Right ventricle myocardium superior (tissue), 1 donor: ENCODE measurements at regions not wholly inside any gene's neighbourhood (a gene's known extent, or its start where the extent isn't known, plus 50 kb on each side); places are given as distances from the start of the nearest gene placed in this dataset.
"Not testable (repeated sequence)": the region's sequence is repeated elsewhere in the genome, so short reads cannot be mapped to it uniquely, and the experiment has no call there.

ENCODE experiments used
- ATAC-seq: fragments of 200-7000 bp; cut with Tn5 transposase; one replicate; pipeline ENCODE4 v1.9.1; 2020; ENCODE audit warnings: mild to moderate bottlenecking; ENCODE audit not compliant: poor library complexity
- DNase-seq: peaks from one replicate; pipeline ENCODE4 v3.0.0-alpha.2; 2020
- intact Hi-C: fragments of 100-400 bp; cut with DNase I; formaldehyde crosslinking; loops from one replicate; pipeline ENCODE4 v1.11.2; 2022
- donor health status: DM: no; HTN: yes; CAD: no; lungs with severe emphysema.

DNA sequence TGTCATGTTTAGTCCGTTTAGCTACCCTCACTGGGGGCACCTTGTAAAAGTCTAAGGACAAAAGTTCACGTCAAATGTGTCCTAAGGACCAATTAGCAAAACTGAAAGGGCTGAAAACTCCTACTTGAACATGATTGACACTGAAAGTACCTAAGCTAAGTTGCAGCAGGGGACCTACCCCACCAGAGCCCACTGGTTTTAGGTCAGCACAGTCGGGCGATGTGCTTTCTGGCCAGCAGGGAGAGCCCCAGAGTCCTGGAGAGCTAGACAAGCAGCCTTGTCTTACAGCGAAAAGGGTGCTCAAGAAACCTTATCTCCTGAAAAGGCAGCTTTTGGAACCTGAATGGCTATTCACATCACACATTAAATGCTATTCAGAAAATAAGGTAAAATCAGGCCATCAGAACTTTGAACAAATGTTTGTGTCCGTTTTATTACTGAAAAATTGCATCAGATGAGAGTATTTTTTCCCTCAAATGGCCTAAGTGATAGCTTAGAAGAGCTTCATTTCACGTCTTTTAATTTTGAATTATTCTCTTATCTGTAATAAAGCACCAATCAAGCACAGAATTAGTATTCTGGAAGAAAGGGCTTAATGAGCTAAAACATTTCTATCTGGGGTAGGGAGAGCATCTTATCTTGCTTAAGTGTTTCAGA is 52.2 kb upstream of the MKI67 start:
- no peak for DNase-seq
- no peak for ATAC-seq
- intact Hi-C loops: no loop called here

- ATAC-seq (no peak), DNase-seq (no peak)
- intact Hi-C loops: no loop called here
Measured at GRCh38 chr10:128180843-128181242, 54.6 kb upstream of the MKI67 start.

- intact Hi-C loops: no loop called here
- ATAC-seq (no peak), DNase-seq (no peak)
Measured at GRCh38 chr10:128185627-128186026, 59.4 kb upstream of the MKI67 start.

DNA sequence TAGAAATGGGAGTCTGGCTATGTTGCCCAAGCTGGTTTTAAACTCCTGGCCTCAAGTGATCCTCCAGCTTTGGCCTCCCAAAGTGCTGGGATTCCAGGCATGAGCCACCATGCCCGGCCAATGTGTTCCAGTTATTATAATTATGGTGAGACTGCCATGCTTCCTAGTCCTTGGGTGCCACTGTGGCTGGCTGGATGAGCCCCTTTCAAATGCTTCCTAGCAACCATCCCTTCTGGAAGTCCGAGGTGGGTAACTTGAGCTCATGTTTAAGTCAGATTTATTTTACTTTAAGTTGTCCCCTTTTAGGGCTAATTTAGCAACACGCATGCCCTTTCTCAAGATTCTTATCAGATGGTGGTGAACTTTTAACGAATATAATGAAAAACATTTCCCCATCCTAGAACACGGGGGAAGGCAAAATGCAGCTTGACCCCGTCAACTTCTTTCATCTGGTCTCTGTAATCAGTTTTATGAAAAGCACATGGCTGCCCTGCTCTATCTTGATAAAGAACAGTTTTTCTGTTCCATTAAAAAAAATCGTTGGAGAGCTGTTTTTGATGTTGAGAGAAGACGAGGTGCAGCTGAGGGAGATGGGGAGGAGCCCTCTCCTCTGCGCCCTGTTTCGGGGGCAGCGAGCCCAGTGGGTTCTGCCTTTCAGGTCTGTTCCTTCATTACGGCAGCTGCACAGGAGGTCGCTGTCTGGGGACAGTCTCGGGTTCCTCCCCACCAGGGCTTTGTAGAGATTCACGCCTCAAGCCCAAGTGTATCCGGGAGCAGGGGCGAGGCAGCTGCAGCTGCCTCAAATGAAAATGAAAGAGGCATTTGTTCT is 61.0 kb upstream of the MKI67 start:
- DNase-seq (no peak), ATAC-seq (no peak)
- intact Hi-C loops: no loop called here

- no peak for DNase-seq
- intact Hi-C loops: no loop called here
- ATAC-seq: no peak
Measured at GRCh38 chr10:128187788-128188185, 61.6 kb upstream of the MKI67 start.

DNA sequence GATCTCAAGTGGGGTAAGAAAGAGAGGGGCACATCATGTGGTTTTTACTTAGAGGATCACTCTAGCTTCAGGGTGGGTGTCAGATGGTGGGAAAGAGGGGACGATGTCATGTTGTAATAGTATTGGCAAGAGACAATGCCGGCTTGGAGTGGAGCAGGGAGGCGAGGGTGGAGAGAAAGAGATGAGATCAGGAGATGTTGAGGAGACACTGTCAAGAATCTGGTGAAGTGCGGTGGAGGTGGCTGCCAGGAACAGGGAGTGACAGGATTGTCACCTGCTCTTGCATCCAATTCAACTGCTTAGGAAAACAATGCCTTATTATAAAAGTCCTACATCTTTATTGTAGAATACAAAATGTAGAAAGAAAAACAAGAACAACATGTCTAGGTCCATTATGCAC is 63.0 kb upstream of the MKI67 start:
- intact Hi-C loops: no loop called here
- no peak for DNase-seq
- no peak for ATAC-seq

DNA sequence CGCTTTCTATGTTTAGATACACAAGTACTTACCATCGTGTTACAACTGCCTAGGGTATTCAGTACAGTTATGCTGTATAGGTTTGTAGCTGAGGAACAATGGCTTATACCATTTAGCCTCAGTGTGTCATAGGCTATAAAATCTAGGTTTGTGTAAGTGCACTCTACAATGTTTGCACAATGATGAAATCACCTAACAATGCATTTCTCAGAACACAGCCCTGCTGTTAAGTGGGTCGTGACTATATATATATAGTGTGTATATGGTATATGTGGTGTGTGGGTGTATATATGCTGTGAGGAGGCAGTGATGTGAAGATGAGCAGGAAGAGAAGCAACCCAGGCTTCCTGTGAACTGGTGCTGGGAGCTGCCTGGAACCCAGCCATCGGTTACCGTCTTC is 65.6 kb upstream of the MKI67 start:
- DNase-seq: no peak
- intact Hi-C loops: no loop called here
- ATAC-seq: no peak

DNA sequence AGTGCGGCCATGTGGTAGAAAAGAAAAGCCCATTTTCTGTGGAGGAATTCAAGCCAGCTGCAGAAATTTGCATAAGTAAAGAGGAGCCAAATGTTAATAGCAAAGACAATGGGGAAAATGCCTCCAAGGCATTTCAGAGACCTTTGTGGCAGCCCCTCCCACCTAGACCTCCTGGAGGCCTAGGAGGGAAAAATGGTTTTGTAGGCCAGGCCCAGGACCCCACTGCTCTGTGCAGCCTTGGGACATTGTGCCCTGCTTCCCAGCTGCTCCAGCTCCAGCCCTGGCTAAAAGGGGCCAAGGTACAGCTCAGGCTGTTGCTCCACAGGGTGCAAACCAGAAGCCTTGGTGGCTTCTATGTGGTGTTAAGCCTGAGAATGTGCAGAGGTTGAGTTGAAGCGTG is 75.6 kb upstream of the MKI67 start:
- intact Hi-C loops, ATAC-seq: not testable (repeated sequence)

DNA sequence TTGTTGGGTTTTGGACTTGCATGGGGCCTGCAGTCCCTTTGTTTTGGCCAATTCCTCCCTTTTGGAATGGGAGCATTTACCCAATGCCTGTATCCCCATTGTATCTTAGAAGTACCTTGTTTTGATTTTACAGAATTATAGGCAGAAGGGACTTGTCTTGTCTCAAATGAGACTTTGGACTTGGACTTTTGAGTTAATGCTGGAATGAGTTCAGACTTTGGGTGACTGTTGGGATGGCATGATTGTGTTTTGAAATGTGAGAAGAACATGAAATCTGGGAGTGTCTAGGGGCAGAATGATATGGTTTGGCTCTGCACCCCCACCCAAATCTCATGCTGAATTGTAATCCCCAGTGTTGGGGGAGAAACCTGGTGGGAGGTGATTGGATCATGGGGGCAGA is 76.8 kb upstream of the MKI67 start:
- intact Hi-C loops: no loop called here
- ATAC-seq (no peak), DNase-seq (no peak)

More for the DNA sequence above, 75.6 kb upstream of the MKI67 start:
- not testable (repeated sequence) for DNase-seq

GRCh38 chr10:128205591-128205990 is 79.4 kb upstream of the MKI67 start:
- DNase-seq, intact Hi-C loops, ATAC-seq: not testable (repeated sequence)

DNA sequence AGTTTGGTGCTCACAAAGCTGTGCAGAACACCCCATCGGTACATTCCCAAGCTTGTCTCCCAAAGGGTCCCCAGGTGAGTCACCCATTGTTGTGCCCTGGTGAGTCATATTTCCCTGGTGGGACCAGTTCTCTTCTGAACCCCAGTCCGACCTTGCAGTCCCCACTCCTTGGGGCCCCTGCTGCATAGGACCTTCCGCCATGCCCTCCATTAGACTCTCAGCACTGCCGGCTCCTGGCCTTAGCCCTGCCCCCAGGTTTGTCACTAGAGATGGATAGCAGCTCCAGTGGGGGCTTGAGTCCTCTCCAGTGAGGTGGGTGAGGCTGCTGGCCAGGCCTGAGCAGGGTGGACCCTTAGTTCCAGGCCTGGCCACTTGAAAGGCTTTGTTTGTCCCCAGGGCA is 80.5 kb upstream of the MKI67 start:
- ATAC-seq (no peak), DNase-seq (no peak)
- intact Hi-C loops: no loop called here

DNA sequence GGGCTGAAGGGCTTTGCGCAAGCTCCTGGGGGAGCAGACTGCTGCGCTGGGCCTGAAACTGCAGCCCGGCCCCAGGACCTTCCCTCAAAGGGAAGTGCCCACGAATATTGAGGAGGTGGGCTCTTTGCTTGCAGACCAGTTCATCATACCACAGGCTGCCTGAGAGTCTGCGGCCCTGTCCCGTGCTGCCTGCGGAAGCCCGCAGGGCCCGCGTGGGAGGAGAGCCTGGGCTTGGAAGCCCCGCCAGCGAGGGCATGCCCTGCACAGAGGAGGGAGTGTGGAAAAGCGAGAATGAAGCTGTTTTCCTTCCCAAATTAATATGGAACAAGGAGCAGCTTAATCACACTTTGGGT is 83.6 kb upstream of the MKI67 start:
- ATAC-seq: no peak
- DNase-seq: no peak
- intact Hi-C loops: no loop called here

- intact Hi-C loops: no loop called here
- DNase-seq: peak; percentile 86
- ATAC-seq: peak; percentile 89
Measured at GRCh38 chr10:128210215-128211063, 84.2 kb upstream of the MKI67 start.

GRCh38 chr10:128211064-128211504 is 84.9 kb upstream of the MKI67 start:
- intact Hi-C loops: no loop called here
- ATAC-seq (no peak), DNase-seq (no peak)

- ATAC-seq: peak; percentile 94
- intact Hi-C loops: no loop called here
- DNase-seq: peak; percentile 92
Measured at GRCh38 chr10:128211953-128212727, 85.9 kb upstream of the MKI67 start.

DNA sequence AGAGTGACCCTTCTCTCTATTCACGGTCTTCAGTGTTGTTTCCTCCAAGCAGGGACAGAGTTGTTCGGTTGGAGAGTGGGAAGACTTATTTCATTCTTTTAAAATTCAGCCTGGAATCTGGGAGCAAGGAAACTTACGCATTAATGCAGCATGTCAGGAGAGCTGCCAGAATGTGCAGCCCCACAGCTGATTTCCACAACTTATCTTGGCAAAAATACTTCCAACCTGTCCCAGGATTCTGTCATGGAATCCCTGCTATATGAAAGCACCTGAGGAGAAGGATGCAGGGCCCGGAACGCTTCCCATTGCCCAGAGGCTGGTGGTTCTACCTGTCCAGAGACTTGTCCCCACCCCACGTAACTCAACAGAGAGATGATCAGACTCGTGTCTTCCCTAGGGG is 86.9 kb upstream of the MKI67 start:
- no peak for ATAC-seq

DNA sequence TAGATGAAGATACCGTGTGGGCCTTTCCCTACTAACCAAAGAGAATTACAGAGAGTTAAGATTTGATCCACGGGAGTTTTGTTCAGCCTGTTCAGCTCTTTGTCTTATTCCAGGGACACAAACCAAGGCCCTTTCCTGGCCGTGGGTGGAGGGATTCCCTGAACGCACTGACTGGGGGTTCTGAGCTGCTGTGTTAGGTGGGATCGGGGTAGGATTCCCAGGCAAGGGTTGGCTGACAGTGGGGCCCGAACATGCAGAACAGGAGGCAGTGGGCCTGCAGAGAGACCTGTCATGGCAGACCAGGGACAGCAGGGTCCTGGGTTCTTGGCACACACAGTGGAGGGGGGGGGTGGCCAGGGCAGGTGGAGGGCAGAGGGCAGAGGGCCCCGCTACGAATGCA is 89.5 kb upstream of the MKI67 start:
- DNase-seq (no peak), ATAC-seq (no peak)
- intact Hi-C loops: no loop called here

More for the DNA sequence above, 86.9 kb upstream of the MKI67 start:
- DNase-seq: no peak
- intact Hi-C loops: no loop called here

DNA sequence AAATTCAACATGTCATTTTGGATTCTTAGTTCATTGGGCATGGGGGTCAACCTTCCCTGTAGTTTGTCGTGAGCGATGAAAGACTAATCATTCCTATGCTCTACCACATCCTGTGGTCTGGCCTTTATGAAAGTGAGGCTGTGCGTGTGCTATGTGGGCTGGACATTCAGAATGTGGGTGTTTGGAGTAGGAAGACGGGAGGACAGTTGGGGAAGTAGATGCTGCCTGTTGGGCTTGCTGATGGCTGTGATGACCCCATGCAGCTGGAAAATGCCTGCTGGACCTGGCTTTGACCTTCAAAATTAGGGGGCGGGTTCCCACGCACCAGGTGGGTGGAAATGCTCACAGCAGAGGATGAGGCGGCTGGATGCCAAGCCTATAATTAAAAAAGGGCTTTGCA is 90.9 kb upstream of the MKI67 start:
- no peak for DNase-seq
- ATAC-seq: no peak
- intact Hi-C loops: no loop called here

DNA sequence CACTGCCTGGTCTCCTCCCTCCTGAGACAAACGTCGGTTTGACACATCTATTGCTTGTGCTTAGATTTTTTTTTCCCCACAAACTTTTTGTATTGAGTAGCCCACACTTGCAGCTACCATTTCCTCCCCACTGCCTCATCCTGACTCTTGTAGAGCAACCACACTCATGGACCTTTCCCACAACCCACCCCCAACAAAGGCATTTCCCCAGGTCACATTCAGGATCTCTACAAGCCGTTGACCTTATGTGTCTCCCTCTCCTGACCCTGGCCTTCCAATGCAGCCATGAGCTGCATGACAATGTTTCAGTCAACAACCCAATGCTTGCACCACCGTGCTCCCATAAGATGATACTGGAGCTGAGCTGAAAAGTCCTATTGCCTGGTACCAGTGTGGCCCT is 91.9 kb upstream of the MKI67 start:
- no peak for ATAC-seq
- DNase-seq: no peak
- intact Hi-C loops: no loop called here
